Chondrocyte (in vitro differentiated cells): ENCODE measurements at regions not wholly inside any gene's neighbourhood (a gene's known extent, or its start where the extent isn't known, plus 50 kb on each side); places are given as distances from the start of the nearest gene placed in this dataset.

Source experiments
- DNase-seq: peaks from one replicate; pipeline ENCODE4 v3.0.0; 2021; ENCODE audit warnings: mixed read lengths, low spot score
- H3K27ac Mint-ChIP-seq: one replicate; pipeline ENCODE4 v1.8.0; 2021; ENCODE audit warnings: mild to moderate bottlenecking, moderate library complexity, mixed read lengths; ENCODE audit not compliant: unreplicated experiment
- H3K27me3 Mint-ChIP-seq: 2 replicates; pipeline ENCODE4 v1.8.0; 2021; ENCODE audit warnings: low read depth, mixed read lengths
- H3K36me3 Mint-ChIP-seq: 2 replicates; pipeline ENCODE4 v1.8.0; 2021; ENCODE audit warnings: low read depth, mixed read lengths
- H3K4me1 Mint-ChIP-seq: 2 replicates; pipeline ENCODE4 v1.8.0; 2021; ENCODE audit warnings: low read depth, mild to moderate bottlenecking, mixed read lengths
- H3K4me3 Mint-ChIP-seq: one replicate; pipeline ENCODE4 v1.8.0; 2021; ENCODE audit warnings: mild to moderate bottlenecking, moderate library complexity, mixed read lengths; ENCODE audit not compliant: unreplicated experiment
- H3K9me3 Mint-ChIP-seq: 2 replicates; pipeline ENCODE4 v1.8.0; 2021; ENCODE audit warnings: low read depth, mixed read lengths
- CTCF ChIP-seq: fragments of 200-600 bp; sonication (generic); IDR thresholded peaks from 2 replicates; pipeline ENCODE4 v1.5.0; 2021; ENCODE audit warnings: antibody characterized with exemption, mild to moderate bottlenecking, moderate library complexity

GRCh38 chr9:108158236-108158995 lies 668.8 kb upstream of the KLF4 start:
- no peaks in the 10 kb centered on the region for H3K9me3 Mint-ChIP-seq
- no peak for DNase-seq
- H3K4me3 Mint-ChIP-seq, result no peak overlapping the region
- H3K27me3 Mint-ChIP-seq, result no peaks in the 10 kb centered on the region
- no peak for TF ChIP-seq CTCF
- H3K27ac Mint-ChIP-seq, result no peak overlapping the region
- no peaks in the 10 kb centered on the region for H3K36me3 Mint-ChIP-seq
- H3K4me1 Mint-ChIP-seq, result peaks cover 32% of the 10 kb centered on the region

- DNase-seq, result no peak
- Mint-ChIP-seq H3K4me3 (no peak overlapping the region), H3K27me3 (no peaks in the 10 kb centered on the region), H3K4me1 (peaks cover 24% of the 10 kb centered on the region), H3K27ac (no peak overlapping the region), H3K36me3 (no peaks in the 10 kb centered on the region), H3K9me3 (no peaks in the 10 kb centered on the region)
- no peak for TF ChIP-seq CTCF
These were observed 666.9 kb upstream of the KLF4 start for GRCh38 chr9:108156270-108156998.

GRCh38 chr9:108153416-108153815 lies 663.8 kb upstream of the KLF4 start:
- TF ChIP-seq CTCF, result no peak
- peaks cover 26% of the 10 kb centered on the region for H3K4me1 Mint-ChIP-seq
- DNase-seq, result no peak
- no peaks in the 10 kb centered on the region for H3K36me3 Mint-ChIP-seq
- no peaks in the 10 kb centered on the region for H3K27me3 Mint-ChIP-seq
- no peak overlapping the region for H3K4me3 Mint-ChIP-seq
- no peaks in the 10 kb centered on the region for H3K9me3 Mint-ChIP-seq
- H3K27ac Mint-ChIP-seq, result no peak overlapping the region

GRCh38 chr9:108150736-108151586 lies 661.4 kb upstream of the KLF4 start:
- no peaks in the 10 kb centered on the region for H3K9me3 Mint-ChIP-seq
- no peak for DNase-seq
- no peak overlapping the region for H3K27ac Mint-ChIP-seq
- no peak for TF ChIP-seq CTCF
- H3K4me3 Mint-ChIP-seq, result no peak overlapping the region
- no peaks in the 10 kb centered on the region for H3K36me3 Mint-ChIP-seq
- peaks cover 21% of the 10 kb centered on the region for H3K4me1 Mint-ChIP-seq
- peaks cover 6% of the 10 kb centered on the region for H3K27me3 Mint-ChIP-seq

- Mint-ChIP-seq H3K27ac (no peak overlapping the region), H3K9me3 (peaks cover 4% of the 10 kb centered on the region), H3K36me3 (no peaks in the 10 kb centered on the region), H3K27me3 (peaks cover 6% of the 10 kb centered on the region), H3K4me3 (no peak overlapping the region), H3K4me1 (peaks cover 9% of the 10 kb centered on the region)
- DNase-seq, result no peak
- TF ChIP-seq CTCF, result no peak
These were observed 659.8 kb upstream of the KLF4 start for GRCh38 chr9:108149326-108149725.
